ENCODE measurements at regions not wholly inside any gene's neighbourhood (a gene's known extent, or its start where the extent isn't known, plus 50 kb on each side); places are given as distances from the start of the nearest gene placed in this dataset.

GRCh38 chr6:9532621-9533557 is 882.0 kb downstream of the TFAP2A start:
- no peak for DNase-seq (ENCODE audit: low read depth in 3 of 3)

GRCh38 chr6:9527679-9528286 is 887.1 kb downstream of the TFAP2A start:
- no peak for DNase-seq (ENCODE audit: low read depth in 3 of 3)

DNA sequence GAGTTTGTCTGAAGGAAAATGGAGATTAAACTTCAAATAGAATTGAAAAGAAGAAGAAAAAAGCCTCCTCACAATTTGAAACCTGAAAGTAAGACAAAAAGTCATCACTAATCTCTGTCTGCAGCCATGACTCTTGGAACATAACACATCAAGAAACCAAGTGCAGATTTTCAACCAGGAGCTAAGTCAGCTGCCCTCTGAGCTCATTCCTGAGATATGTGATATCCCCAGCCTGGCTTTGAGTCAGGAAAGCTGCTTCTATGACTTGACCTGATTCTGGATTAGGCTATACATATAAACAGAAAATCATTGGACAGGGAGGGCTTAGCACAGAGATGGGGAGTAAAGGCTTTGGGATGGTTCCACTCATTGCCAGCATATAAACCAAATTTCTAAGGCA is 891.4 kb downstream of the TFAP2A start:
- no peak for DNase-seq (ENCODE audit: low read depth in 3 of 3)

- DNase-seq (ENCODE audit: low read depth in 3 of 3), result no peak
Measured at GRCh38 chr6:9522101-9522500, 892.8 kb downstream of the TFAP2A start.

GRCh38 chr6:9521152-9521530 is 893.7 kb downstream of the TFAP2A start:
- DNase-seq (ENCODE audit: low read depth in 3 of 3), result no peak

GRCh38 chr6:9520417-9521151 is 894.3 kb downstream of the TFAP2A start:
- DNase-seq (ENCODE audit: low read depth in 3 of 3), result no peak

DNA sequence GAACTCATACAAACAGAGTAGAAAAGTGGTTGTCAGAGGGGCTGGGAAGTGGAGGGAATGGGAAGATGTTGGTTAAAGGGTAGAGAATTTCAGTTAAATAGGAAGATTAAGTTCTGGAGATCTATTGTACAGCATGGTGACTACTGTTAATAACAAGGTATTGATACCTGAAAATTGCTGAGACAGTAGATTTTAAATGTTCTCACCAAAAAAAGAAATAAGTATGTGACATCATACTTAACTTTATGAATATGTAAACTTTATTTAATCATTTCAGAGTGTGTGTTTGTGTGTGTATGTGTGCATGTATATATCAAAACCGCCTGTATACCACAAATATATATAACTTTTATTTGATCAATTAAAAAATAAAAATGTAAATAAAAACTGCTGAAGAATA is 896.4 kb downstream of the TFAP2A start:
- no peak for DNase-seq (ENCODE audit: low read depth in 3 of 3)

- no peak for DNase-seq (ENCODE audit: low read depth in 3 of 3)
Measured at GRCh38 chr6:9517806-9518205, 897.1 kb downstream of the TFAP2A start.

DNA sequence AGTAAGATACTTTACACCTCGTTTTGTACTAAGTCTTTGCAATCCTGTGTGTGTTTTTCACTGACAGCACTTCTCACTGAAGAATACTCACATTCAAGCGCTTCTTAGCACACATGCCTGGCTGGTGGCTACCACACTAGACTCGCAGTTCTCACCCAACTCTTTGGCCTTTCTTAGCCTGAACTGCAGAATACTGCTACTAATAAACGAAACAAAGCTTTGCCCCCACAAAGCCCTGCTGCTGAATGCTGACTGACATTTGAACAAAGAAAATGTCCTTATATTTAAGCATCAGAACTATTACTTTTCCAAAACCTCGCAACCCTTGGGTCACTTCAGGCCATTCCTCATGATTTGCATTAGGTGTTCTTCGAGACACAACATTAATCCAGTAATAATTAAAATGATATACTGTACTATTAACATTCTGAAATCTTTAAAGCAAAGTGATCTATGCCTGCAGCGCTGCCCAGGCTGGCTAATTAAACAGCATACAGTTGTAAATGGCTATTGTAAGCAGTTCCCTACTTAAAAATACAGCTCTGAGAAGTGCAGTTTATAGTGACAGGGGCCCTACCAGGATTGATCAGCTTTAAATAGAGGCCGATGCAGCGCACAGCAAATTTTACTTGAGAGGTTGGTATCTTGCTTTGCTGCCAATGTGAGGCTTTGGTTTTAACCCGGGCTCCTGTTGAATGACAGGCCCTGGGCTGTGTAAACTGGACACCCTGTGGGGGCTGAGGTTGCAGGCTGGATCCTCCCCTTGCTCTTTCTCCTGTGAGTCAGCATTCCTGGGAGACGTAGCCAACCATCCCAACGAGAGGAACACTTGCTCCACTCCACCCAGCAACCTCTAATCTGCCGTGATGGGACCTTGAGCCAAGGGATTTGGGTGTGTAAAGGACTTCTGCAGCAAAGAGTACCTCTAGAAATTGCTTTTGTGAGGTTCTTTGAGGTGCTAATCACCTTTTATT is 899.0 kb downstream of the TFAP2A start:
- no peak for DNase-seq (ENCODE audit: low read depth in 3 of 3)

DNA sequence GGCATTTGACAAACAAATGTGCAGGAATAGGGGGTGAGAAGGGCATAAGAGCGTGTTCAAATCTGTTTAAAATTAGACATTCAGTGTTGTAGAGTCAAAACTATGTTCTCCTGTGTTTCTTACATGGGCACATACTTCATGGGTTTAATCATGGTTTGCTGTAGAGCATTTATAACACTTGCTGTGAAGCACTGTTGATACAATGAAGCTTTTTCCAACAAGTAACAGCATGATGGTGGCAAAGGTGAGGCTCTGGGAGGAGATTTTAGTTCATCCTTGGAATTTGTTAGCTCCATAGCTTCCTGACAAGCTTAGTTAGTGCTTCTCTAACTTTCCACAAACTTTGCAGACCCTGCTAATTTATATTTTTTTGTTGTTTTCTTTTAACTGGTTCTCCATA is 900.7 kb downstream of the TFAP2A start:
- no peak for DNase-seq (ENCODE audit: low read depth in 3 of 3)

DNA sequence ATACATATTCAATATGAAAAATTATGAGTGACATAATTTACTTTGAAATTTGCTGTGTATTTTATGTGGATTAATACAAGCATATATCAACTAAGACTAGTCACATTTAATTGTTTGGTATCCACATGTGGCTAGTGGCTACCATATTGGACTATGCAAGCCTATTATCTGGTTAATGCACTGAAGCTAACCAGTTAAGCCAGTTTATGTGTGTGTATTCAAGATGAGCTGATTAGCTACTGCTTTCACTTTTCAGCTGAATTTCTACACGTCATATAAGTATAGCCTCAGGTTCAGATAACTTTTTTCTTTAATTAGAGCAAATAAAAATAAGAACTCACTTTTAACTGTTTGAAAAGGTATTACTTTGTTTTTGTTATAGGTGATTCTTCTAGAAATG is 903.7 kb downstream of the TFAP2A start:
- no peak for DNase-seq (ENCODE audit: low read depth in 3 of 3)

GRCh38 chr6:9507136-9507895 is 907.6 kb downstream of the TFAP2A start:
- DNase-seq (ENCODE audit: low read depth in 3 of 3), result no peak

- no peak for DNase-seq (ENCODE audit: low read depth in 3 of 3)
Measured at GRCh38 chr6:9504191-9504590, 910.7 kb downstream of the TFAP2A start.

DNA sequence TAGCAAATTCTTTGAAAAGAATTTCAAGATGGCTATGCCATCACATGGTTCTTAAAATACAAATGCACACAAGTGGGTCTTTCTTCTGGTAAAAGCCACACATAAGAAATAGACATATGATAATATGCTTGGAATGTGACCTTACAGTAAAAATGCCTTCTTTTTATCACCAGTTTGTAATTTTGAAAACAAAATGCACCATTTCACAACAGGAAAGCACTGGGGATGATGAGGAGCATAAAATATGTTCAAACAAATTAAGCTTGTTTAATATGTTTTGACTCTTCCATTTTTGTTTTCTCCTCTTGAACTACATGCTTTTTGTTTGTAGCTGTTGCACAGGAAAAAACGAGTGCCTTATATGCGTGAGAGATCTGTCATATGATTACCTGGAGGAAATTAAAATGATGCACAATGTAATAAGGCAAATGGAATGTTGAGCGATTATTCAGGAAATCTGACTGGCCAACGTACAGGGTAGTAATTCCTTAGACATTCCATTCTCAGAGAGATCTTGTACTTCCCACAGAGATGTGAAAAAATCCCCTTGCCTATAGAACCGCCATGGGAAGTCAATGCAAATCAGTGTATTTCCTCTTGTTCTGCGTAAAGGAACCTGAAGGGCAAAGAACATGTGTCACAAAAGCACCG is 911.6 kb downstream of the TFAP2A start:
- DNase-seq (ENCODE audit: low read depth in 3 of 3), result no peak

- no peak for DNase-seq (ENCODE audit: low read depth in 3 of 3)
Measured at GRCh38 chr6:9499709-9500108, 915.2 kb downstream of the TFAP2A start.

GRCh38 chr6:9496837-9497236 is 918.0 kb downstream of the TFAP2A start:
- no peak for DNase-seq (ENCODE audit: low read depth in 3 of 3)

DNA sequence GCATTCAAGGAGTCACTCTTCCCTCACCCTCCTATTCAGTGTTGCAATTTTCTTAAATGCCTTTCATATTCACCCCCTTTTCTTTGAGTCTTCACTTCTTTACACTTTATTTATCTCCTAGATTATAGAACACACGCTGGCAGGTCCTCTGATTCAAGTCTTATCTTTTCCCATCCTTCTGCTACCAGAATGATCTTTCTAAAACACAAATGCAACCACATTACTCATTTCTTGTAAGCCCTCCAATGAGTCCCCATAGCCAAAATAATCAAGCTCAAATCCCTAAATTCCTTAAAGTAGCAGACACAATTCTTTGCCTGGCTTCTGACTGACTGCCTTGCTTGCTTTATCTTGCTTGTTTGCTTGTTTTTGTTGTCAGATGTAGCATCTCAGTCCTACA is 920.0 kb downstream of the TFAP2A start:
- no peak for DNase-seq (ENCODE audit: low read depth in 3 of 3)

- no peak for DNase-seq (ENCODE audit: low read depth in 3 of 3)
Measured at GRCh38 chr6:9492790-9493189, 922.1 kb downstream of the TFAP2A start.

- no peak for DNase-seq (ENCODE audit: low read depth in 3 of 3)
Measured at GRCh38 chr6:9487128-9487527, 927.7 kb downstream of the TFAP2A start.

DNA sequence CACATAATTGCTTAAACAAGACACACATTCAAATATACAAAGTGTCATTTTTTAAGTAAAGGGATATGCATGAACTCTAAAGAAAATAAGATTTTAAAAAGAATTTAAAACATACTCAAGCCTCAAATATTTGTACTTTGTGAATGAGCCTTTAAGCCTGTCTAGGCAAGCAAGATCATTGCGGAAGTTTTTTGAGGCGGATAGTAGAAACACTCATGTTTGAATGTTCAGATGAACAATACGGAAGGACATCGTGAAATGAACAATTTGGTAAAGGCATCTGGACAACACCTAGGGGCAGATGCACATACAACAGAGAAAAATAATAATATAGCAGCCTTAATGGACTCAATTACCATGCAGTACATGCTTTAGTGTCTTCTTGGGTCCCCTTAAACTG is 928.9 kb downstream of the TFAP2A start:
- DNase-seq (ENCODE audit: low read depth in 3 of 3), result no peak
